ENCODE measurements at regions not wholly inside any gene's neighbourhood (a gene's known extent, or its start where the extent isn't known, plus 50 kb on each side); places are given as distances from the start of the nearest gene placed in this dataset.

GRCh38 chr1:37317870-37318467, 156.4 kb upstream of the ZC3H12A start:
- peaks cover 60% of the 10 kb centered on the region for H3K27me3 ChIP-seq

GRCh38 chr1:37318490-37318889, 155.9 kb upstream of the ZC3H12A start:
- H3K9me3 ChIP-seq (ENCODE audit: low read depth) = no peaks in the 10 kb centered on the region
- H3K4me2 ChIP-seq = no peak overlapping the region
- no peaks in the 10 kb centered on the region for H3K4me1 ChIP-seq (ENCODE audit: insufficient read depth)
- 72% methylated on average over 20 of the region's 20 CpGs for WGBS (ENCODE audit: low lambda C conversion rate, missing lambda C conversion rate)
- H3K27me3 ChIP-seq = peaks cover 54% of the 10 kb centered on the region
- H4K20me1 ChIP-seq (ENCODE audit: insufficient read depth, poor library complexity, severe bottlenecking) = no peaks in the 10 kb centered on the region
- DNase-seq (ENCODE audit: low spot score) = no peak
- H3K9me2 ChIP-seq (replicated peaks; ENCODE audit: insufficient read depth) = no peaks in the 10 kb centered on the region
- no peaks in the 10 kb centered on the region for H3K36me3 ChIP-seq (replicated peaks; ENCODE audit: insufficient read depth, low read depth)
- no peak overlapping the region for H3K27ac ChIP-seq
- H3K4me3 ChIP-seq = no peak overlapping the region
- no peak overlapping the region for H2AFZ ChIP-seq
- TF ChIP-seq EZH2 (IDR thresholded peaks at IDR 0.05; ENCODE audit: borderline replicate concordance) (no peak), EZH2phosphoT487 (IDR thresholded peaks at IDR 0.05; ENCODE audit: low read depth, severe bottlenecking, unreplicated experiment) (no peak), CTCF (IDR thresholded peaks at IDR 0.05; ENCODE audit: poor library complexity) (no peak)
- no peaks in the 10 kb centered on the region for H3K79me2 ChIP-seq

More at GRCh38 chr1:37317870-37318467, 156.4 kb upstream of the ZC3H12A start:
- H3K4me1 ChIP-seq (ENCODE audit: insufficient read depth) = no peaks in the 10 kb centered on the region
- TF ChIP-seq EZH2 (IDR thresholded peaks at IDR 0.05; ENCODE audit: borderline replicate concordance) (no peak), CTCF (IDR thresholded peaks at IDR 0.05; ENCODE audit: poor library complexity) (no peak), EZH2phosphoT487 (IDR thresholded peaks at IDR 0.05; ENCODE audit: low read depth, severe bottlenecking, unreplicated experiment) (no peak)
- DNase-seq (ENCODE audit: low spot score) = no peak
- H3K4me2 ChIP-seq = no peak overlapping the region
- H3K36me3 ChIP-seq (replicated peaks; ENCODE audit: insufficient read depth, low read depth) = no peaks in the 10 kb centered on the region
- no peaks in the 10 kb centered on the region for H3K9me2 ChIP-seq (replicated peaks; ENCODE audit: insufficient read depth)
- H3K79me2 ChIP-seq = no peaks in the 10 kb centered on the region
- H4K20me1 ChIP-seq (ENCODE audit: insufficient read depth, poor library complexity, severe bottlenecking) = no peaks in the 10 kb centered on the region
- no peak overlapping the region for H3K4me3 ChIP-seq
- no peak overlapping the region for H3K27ac ChIP-seq
- 49% methylated on average over 31 of the region's 35 CpGs for WGBS (ENCODE audit: low lambda C conversion rate, missing lambda C conversion rate)
- H3K9me3 ChIP-seq (ENCODE audit: low read depth) = no peaks in the 10 kb centered on the region
- no peak overlapping the region for H2AFZ ChIP-seq

DNA sequence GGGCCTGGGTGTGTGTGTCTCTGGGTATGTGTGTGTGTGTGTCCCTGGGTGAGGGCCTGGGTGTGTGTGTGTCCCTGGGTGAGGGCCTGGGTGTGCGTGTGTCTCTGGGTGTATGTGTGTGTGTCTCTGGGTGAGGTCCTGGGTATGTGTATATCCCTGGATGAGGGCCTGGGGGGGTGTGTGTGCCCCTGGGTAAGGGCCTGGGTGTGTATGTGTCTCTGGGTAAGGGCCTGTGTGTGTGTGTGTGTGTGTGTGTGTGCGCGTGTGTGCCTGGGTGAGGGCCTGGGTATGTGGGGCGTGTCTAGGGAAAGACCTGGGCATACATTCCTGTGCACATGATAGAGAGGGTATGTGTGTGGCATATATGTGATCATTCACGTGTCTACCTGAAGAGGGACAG, 155.1 kb upstream of the ZC3H12A start:
- H3K4me3 ChIP-seq = no peak overlapping the region
- H2AFZ ChIP-seq = no peak overlapping the region
- H3K9me2 ChIP-seq (replicated peaks; ENCODE audit: insufficient read depth) = no peaks in the 10 kb centered on the region
- no peaks in the 10 kb centered on the region for H3K79me2 ChIP-seq
- no peak for TF ChIP-seq EZH2 (IDR thresholded peaks at IDR 0.05; ENCODE audit: borderline replicate concordance)
- no peak for TF ChIP-seq CTCF (IDR thresholded peaks at IDR 0.05; ENCODE audit: poor library complexity)
- TF ChIP-seq EZH2phosphoT487 (IDR thresholded peaks at IDR 0.05; ENCODE audit: low read depth, severe bottlenecking, unreplicated experiment) = no peak
- peaks cover 49% of the 10 kb centered on the region for H3K27me3 ChIP-seq
- no peak overlapping the region for H3K4me2 ChIP-seq
- no peaks in the 10 kb centered on the region for H4K20me1 ChIP-seq (ENCODE audit: insufficient read depth, poor library complexity, severe bottlenecking)
- no peaks in the 10 kb centered on the region for H3K4me1 ChIP-seq (ENCODE audit: insufficient read depth)
- 94% methylated on average over 5 of the region's 5 CpGs for WGBS (ENCODE audit: low lambda C conversion rate, missing lambda C conversion rate)
- no peaks in the 10 kb centered on the region for H3K36me3 ChIP-seq (replicated peaks; ENCODE audit: insufficient read depth, low read depth)
- no peaks in the 10 kb centered on the region for H3K9me3 ChIP-seq (ENCODE audit: low read depth)
- no peak for DNase-seq (ENCODE audit: low spot score)
- H3K27ac ChIP-seq = no peak overlapping the region

Measured in hepatocyte (in vitro differentiated cells).